SK-N-MC (cell line): ENCODE measurements at regions not wholly inside any gene's neighbourhood (a gene's known extent, or its start where the extent isn't known, plus 50 kb on each side); places are given as distances from the start of the nearest gene placed in this dataset.

Experiments
- DNase-seq: peaks from one replicate; pipeline ENCODE4 v3.0.0-alpha.2; 2011; ENCODE audit warnings: low read depth, low spot score
- H3K27ac ChIP-seq: fragments of 200-600 bp; sonication (generic); 2 replicates; pipeline ENCODE4 v1.5.1; 2016; ENCODE audit warnings: mixed run types
- H3K36me3 ChIP-seq: fragments of 200-600 bp; sonication (generic); 2 replicates; pipeline ENCODE4 v1.6.1; 2017; ENCODE audit warnings: antibody characterized with exemption, low read length, mixed read lengths; ENCODE audit not compliant: insufficient read depth
- H3K4me3 ChIP-seq: fragments of 200-600 bp; sonication (generic); 2 replicates; pipeline ENCODE4 v1.5.1; 2016
- H3K9ac ChIP-seq: fragments of 200-600 bp; sonication (generic); 2 replicates; pipeline ENCODE4 v1.8.0; 2017; ENCODE audit warnings: mixed run types, mixed read lengths; ENCODE audit not compliant: insufficient read length
- H3K9me3 ChIP-seq: fragments of 200-600 bp; sonication (generic); 2 replicates; pipeline ENCODE4 v1.6.1; 2017; ENCODE audit warnings: low read depth, mild to moderate bottlenecking, antibody characterized with exemption, low read length, moderate library complexity, mixed read lengths
- EZH2 ChIP-seq: fragments of 200-600 bp; sonication (generic); IDR thresholded peaks from one replicate; pipeline ENCODE4 v1.6.1; 2017; ENCODE audit warnings: antibody characterized with exemption
- FOXP2 ChIP-seq: optimal IDR thresholded peaks from 2 replicates; pipeline ENCODE3; 2011; ENCODE audit warnings: mild to moderate bottlenecking, moderate library complexity; ENCODE audit not compliant: insufficient read depth; ENCODE audit errors: extremely low read length, control extremely low read depth
- POLR2AphosphoS5 ChIP-seq: IDR thresholded peaks from 2 replicates; pipeline ENCODE4 v1.6.1; 2012; ENCODE audit warnings: mild to moderate bottlenecking, low read depth, low read length, borderline replicate concordance

GRCh38 chr4:1501754-1502500, 95.7 kb upstream of the NKX1-1 start:
- Histone ChIP-seq H3K27ac (no peak overlapping the region), H3K36me3 (no peaks in the 10 kb centered on the region), H3K9me3 (no peaks in the 10 kb centered on the region), H3K9ac (no peak overlapping the region), H3K4me3 (no peak overlapping the region)
- DNase-seq, result no peak
- TF ChIP-seq FOXP2, result no peak
- no peak for TF ChIP-seq EZH2
- TF ChIP-seq POLR2AphosphoS5, result no peak

GRCh38 chr4:1500966-1501753, 94.9 kb upstream of the NKX1-1 start:
- H3K9me3 ChIP-seq, result no peaks in the 10 kb centered on the region
- H3K27ac ChIP-seq, result no peak overlapping the region
- H3K4me3 ChIP-seq, result no peak overlapping the region
- TF ChIP-seq FOXP2, result no peak
- no peak for TF ChIP-seq POLR2AphosphoS5
- no peak for TF ChIP-seq EZH2
- DNase-seq, result no peak
- H3K36me3 ChIP-seq, result no peaks in the 10 kb centered on the region
- H3K9ac ChIP-seq, result no peak overlapping the region

DNA sequence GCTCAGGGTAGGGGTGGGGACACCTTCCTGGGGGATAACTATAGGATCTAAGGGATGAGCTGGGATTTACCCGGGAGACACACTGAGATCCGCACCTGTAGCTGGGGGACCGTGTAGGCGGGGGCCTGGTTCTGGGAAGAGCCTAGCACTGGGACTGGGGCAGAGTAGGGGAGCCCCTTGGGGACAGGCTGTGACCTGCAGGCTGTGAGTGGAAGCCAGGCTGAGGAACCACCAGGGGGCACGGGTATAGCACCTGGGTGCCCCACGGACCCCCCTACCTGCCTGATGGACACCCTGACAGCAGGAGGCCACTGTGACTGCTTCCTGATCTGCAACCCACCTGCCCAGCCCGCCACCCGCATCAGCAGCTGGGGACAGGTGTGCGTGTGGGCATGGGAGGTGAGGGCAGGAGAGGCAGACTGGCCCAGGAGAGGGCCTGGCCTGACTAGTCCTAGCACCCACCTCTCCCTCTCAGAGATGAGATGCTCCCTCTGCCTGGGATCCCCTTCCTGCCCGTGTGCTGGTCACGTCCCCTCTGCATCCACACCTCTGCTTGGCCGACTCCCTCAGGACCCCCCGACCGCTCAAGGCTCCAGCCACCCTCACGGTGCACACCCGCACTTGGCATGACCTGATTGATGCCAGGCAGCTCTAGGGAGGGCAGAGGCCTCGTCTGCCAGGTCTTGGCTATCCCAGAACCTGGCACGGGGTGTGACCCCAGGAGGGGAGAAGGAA, 94.2 kb upstream of the NKX1-1 start:
- no peaks in the 10 kb centered on the region for H3K36me3 ChIP-seq
- H3K9ac ChIP-seq, result no peak overlapping the region
- no peaks in the 10 kb centered on the region for H3K9me3 ChIP-seq
- H3K27ac ChIP-seq, result no peak overlapping the region
- DNase-seq, result no peak
- no peak overlapping the region for H3K4me3 ChIP-seq
- TF ChIP-seq EZH2 (no peak), FOXP2 (no peak), POLR2AphosphoS5 (no peak)

DNA sequence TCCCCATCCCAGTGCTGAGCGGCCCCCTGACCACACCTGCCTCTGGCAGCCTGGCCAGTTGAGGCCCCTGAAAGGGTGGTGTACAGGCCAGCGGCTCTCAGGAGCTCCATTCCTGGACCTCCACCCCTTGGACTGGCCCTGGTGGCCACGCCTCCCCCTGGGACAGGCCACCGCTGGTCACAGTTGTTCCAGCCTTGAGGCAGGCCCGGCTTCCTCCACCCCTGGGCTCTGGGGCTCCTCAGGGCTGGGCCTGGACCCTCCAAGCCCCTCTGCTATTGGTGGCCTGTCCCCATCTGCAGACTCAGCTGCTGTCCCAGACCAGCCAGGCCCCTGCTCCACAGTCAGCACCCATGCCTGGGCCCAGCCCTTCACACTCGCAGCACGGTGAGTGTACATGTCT, 93.2 kb upstream of the NKX1-1 start:
- no peak overlapping the region for H3K4me3 ChIP-seq
- no peak overlapping the region for H3K9ac ChIP-seq
- H3K27ac ChIP-seq, result no peak overlapping the region
- no peaks in the 10 kb centered on the region for H3K9me3 ChIP-seq
- no peak for TF ChIP-seq EZH2
- TF ChIP-seq FOXP2, result no peak
- TF ChIP-seq POLR2AphosphoS5, result no peak
- H3K36me3 ChIP-seq, result no peaks in the 10 kb centered on the region
- no peak for DNase-seq

GRCh38 chr4:1497189-1497801, 91.1 kb upstream of the NKX1-1 start:
- DNase-seq, result no peak
- no peaks in the 10 kb centered on the region for H3K9me3 ChIP-seq
- H3K9ac ChIP-seq, result no peak overlapping the region
- H3K4me3 ChIP-seq, result no peak overlapping the region
- no peak for TF ChIP-seq POLR2AphosphoS5
- no peak for TF ChIP-seq FOXP2
- no peak for TF ChIP-seq EZH2
- no peaks in the 10 kb centered on the region for H3K36me3 ChIP-seq
- H3K27ac ChIP-seq, result no peak overlapping the region

DNA sequence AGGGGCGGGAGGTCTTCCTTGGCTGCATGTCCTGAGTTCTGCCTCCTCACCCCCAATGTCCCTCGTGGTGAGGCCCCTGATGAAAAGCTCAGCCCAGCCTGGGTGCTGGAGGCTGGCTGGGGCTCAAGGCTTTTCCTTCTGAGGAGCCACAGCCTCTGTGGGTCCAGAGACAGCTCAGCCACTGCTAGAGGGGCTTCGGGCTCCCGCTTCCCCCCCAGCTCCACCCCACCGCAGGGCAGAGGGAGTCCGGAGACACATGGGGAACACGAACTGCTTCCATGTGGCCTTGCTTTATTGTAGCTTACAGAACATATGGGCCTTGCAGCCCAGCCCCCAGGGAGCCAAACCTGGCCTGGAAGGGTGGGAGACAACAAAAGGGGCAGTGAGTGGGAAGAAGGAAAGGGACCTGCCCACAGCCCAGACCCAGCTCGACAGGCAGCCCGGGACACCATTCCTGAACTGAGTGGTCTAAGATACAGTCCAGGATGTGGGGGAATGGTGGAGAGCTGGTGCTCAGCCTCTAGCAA, 89.9 kb upstream of the NKX1-1 start:
- Histone ChIP-seq H3K27ac (no peak overlapping the region), H3K36me3 (no peaks in the 10 kb centered on the region), H3K4me3 (no peak overlapping the region), H3K9ac (no peak overlapping the region), H3K9me3 (no peaks in the 10 kb centered on the region)
- no peak for DNase-seq
- TF ChIP-seq FOXP2 (no peak), POLR2AphosphoS5 (no peak), EZH2 (no peak)

DNA sequence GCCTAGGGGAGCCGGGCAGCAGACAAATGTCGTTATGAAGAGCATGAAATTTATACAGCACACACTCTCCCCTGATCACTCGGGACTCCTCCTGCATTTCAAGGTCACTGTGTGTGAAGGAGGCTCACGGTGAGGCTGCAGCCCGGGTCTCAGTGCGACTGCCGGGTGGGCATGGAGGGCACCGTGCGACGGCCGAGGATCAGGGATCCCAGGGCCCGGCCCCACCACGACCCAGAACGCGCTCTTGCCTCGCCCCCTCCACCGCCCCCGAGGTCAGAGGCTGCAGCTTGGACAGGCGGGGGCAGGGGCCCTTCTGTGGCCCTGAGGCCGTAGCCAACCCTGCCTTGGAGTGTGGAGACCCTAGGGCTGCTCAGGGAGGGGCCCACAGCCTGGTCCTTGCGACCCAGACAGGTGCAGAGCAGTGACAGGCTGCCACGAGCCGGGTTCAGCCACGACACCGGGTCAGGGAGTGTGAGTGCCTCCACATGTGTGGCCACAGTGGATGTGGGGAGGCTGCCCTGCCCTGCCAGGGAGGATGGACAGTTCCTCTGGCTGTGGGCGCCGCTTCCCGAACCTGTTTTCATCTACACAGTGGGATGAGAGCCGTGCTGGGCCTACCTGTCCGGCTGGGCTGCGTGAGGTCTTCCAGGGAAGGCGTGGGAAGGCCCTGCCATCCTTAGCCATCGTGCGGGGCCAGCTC, 89.3 kb upstream of the NKX1-1 start:
- H3K9ac ChIP-seq, result no peak overlapping the region
- no peaks in the 10 kb centered on the region for H3K9me3 ChIP-seq
- no peaks in the 10 kb centered on the region for H3K36me3 ChIP-seq
- TF ChIP-seq POLR2AphosphoS5 (no peak), FOXP2 (no peak), EZH2 (no peak)
- no peak overlapping the region for H3K27ac ChIP-seq
- DNase-seq, result no peak
- H3K4me3 ChIP-seq, result no peak overlapping the region
